Activated CD4-positive, alpha-beta memory T cell treated with anti-CD3 and anti-CD28 coated beads, Interleukin-2, amount 10 ng/mL, durations not matched to agents 7 days and 5 days (primary cell): ENCODE measurements at regions not wholly inside any gene's neighbourhood (a gene's known extent, or its start where the extent isn't known, plus 50 kb on each side); places are given as distances from the start of the nearest gene placed in this dataset.

Source experiments
- CTCF ChIA-PET: fragments of 350-600 bp; sonication (Branson Sonifier 250); formaldehyde crosslinking; loops from one replicate; lab custom pipeline; 2021; ENCODE audit warnings: antibody characterized with exemption, inconsistent platforms; lab: Charles Lee
- POLR2A ChIA-PET: fragments of 350-600 bp; sonication (Branson Sonifier 250); formaldehyde crosslinking; loops from one replicate; lab custom pipeline; 2021; ENCODE audit warnings: antibody characterized with exemption; lab: Charles Lee
- DNase-seq: peaks from one replicate; pipeline ENCODE4 v3.0.0-alpha.2; 2020
- H3K27ac Mint-ChIP-seq: one replicate; pipeline ENCODE4 v1.8.0; 2021; ENCODE audit warnings: mild to moderate bottlenecking, mixed read lengths
- H3K27me3 Mint-ChIP-seq: one replicate; pipeline ENCODE4 v1.8.0; 2021; ENCODE audit warnings: mixed read lengths
- H3K36me3 Mint-ChIP-seq: one replicate; pipeline ENCODE4 v1.8.0; 2021; ENCODE audit warnings: low read depth, mixed read lengths
- H3K4me1 Mint-ChIP-seq: one replicate; pipeline ENCODE4 v1.8.0; 2021; ENCODE audit warnings: mixed read lengths
- H3K4me3 Mint-ChIP-seq: one replicate; pipeline ENCODE4 v1.8.0; 2021; ENCODE audit warnings: mild to moderate bottlenecking, mixed read lengths
- H3K9me3 Mint-ChIP-seq: one replicate; pipeline ENCODE4 v1.8.0; 2021; ENCODE audit warnings: mixed read lengths

- POLR2A ChIA-PET = no interaction called here
- no peak for DNase-seq
- Mint-ChIP-seq H3K4me1 (no peaks in the 10 kb centered on the region), H3K36me3 (no peaks in the 10 kb centered on the region), H3K4me3 (no peak overlapping the region), H3K27ac (no peak overlapping the region), H3K9me3 (peaks cover 6% of the 10 kb centered on the region), H3K27me3 (no peaks in the 10 kb centered on the region)
- CTCF ChIA-PET = no interaction called here
Measured at GRCh38 chr20:61050336-61050890, 201.6 kb upstream of the CDH4 start.

- no peak for DNase-seq
- Mint-ChIP-seq H3K36me3 (no peaks in the 10 kb centered on the region), H3K27ac (no peak overlapping the region), H3K9me3 (peaks cover 2% of the 10 kb centered on the region), H3K4me1 (no peaks in the 10 kb centered on the region), H3K4me3 (no peak overlapping the region), H3K27me3 (no peaks in the 10 kb centered on the region)
- ChIA-PET CTCF (no interaction called here), POLR2A (no interaction called here)
Measured at GRCh38 chr20:61052195-61052750, 199.8 kb upstream of the CDH4 start.

DNA sequence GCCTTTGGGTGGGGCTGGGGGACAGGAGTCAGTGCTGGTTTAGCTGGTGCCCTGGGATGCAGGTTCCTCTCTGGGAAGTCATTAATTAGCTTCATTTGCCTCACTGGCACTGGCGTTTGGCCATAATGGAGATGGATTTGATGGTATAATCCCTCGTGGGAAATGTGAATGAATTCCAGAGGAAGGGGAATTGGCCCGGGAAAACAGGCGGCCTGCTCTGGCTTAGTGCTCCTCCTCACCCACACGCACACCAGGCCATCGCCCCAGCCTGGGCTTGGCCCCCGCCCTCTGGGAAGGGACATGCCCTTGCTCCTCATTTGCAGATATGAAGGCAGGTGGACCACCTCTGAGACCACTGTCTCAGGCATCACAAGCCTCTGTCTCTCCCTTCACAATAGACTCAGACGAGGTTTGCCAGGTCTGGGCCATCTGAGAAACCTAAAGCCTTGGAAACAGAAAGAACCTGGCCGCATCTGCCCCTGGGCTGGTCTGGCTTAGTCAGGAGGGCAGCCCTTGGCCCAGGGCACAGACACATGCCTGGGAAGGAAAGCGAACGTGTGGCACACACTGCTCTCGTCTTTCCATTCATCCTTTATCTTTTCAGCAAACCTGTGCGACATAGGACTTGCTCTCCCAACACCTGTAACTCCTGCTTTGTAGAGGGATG lies 199.2 kb upstream of the CDH4 start:
- DNase-seq = no peak
- POLR2A ChIA-PET = no interaction called here
- H3K27me3 Mint-ChIP-seq = no peaks in the 10 kb centered on the region

GRCh38 chr20:61053487-61053886 lies 198.6 kb upstream of the CDH4 start:
- no peak for DNase-seq
- no peaks in the 10 kb centered on the region for H3K27me3 Mint-ChIP-seq
- H3K4me3 Mint-ChIP-seq = no peak overlapping the region
- no peaks in the 10 kb centered on the region for H3K36me3 Mint-ChIP-seq
- POLR2A ChIA-PET = no interaction called here
- no peak overlapping the region for H3K27ac Mint-ChIP-seq
- no peaks in the 10 kb centered on the region for H3K4me1 Mint-ChIP-seq
- CTCF ChIA-PET = no interaction called here
- peaks cover 2% of the 10 kb centered on the region for H3K9me3 Mint-ChIP-seq

More for the DNA sequence above, 199.2 kb upstream of the CDH4 start:
- CTCF ChIA-PET = no interaction called here
- Mint-ChIP-seq H3K4me3 (no peak overlapping the region), H3K4me1 (no peaks in the 10 kb centered on the region), H3K9me3 (peaks cover 2% of the 10 kb centered on the region), H3K36me3 (no peaks in the 10 kb centered on the region), H3K27ac (no peak overlapping the region)

- Mint-ChIP-seq H3K9me3 (no peaks in the 10 kb centered on the region), H3K36me3 (no peaks in the 10 kb centered on the region), H3K27ac (no peak overlapping the region), H3K4me3 (no peak overlapping the region), H3K27me3 (no peaks in the 10 kb centered on the region), H3K4me1 (no peaks in the 10 kb centered on the region)
- DNase-seq = no peak
- CTCF ChIA-PET = no interaction called here
- POLR2A ChIA-PET = no interaction called here
Measured at GRCh38 chr20:61053889-61054288, 198.2 kb upstream of the CDH4 start.

DNA sequence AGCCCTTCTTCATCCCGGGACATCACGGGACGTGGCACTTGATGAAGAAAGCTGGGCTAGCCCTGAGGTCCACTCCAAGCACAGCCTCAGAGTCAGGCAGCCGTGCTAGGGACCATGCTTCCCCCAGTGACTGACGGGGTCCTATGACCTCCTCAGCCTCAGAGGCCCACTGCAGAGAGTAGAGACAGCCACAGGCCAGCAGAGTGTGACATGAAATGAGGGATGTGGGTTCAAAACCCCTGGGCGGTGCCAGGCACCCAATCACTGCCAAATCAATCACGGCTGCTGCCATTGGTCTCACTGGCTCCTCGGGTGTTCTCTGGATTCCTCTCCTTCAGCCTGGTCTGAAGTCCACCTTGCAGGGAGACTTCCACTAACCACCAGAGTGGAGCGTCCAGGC lies 197.7 kb upstream of the CDH4 start:
- no peak for DNase-seq
- Mint-ChIP-seq H3K9me3 (no peaks in the 10 kb centered on the region), H3K4me3 (no peak overlapping the region), H3K27ac (no peak overlapping the region), H3K36me3 (no peaks in the 10 kb centered on the region), H3K4me1 (no peaks in the 10 kb centered on the region), H3K27me3 (no peaks in the 10 kb centered on the region)
- POLR2A ChIA-PET = no interaction called here
- CTCF ChIA-PET = no interaction called here

DNA sequence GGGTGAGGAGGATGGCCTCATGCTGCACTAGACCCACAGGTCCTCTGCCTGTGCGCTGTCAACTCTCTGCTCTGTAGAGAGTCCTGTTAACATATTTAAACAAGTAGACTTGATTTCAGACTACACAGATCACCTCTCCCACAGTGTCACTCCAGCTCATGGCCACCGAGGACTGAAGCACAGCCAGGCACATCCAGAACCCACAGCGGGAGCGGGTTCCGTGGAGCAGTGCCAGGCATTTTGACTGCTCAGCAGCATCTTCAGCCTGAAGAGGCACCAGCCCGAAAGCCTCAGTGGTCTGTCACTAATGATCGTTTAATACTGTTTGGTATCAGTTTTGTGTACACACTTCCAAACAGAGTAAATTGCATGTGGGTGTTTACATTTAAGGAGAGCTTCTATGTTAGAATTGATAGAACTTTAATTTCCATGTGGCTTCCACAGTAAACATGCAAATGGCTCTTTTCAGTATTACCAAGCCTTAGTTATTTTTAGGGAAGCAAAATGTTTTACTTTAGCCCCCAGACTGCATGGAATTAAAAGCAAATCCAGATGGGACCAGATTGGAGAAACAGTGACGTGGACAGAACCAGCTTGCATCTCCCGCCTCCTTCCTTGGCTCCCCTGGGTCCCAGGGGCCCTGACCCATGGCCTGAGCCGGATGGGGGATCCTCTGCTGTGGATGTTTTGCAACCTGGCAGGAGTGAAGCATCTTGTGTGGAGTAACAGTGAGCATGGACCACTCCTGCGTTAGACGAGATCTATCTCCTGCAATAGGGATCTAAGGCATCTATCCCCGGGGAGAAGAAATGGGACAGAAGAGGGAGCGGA lies 196.7 kb upstream of the CDH4 start:
- ChIA-PET CTCF (no interaction called here), POLR2A (no interaction called here)
- H3K36me3 Mint-ChIP-seq = no peaks in the 10 kb centered on the region
- H3K4me3 Mint-ChIP-seq = no peak overlapping the region
- no peak overlapping the region for H3K27ac Mint-ChIP-seq
- no peaks in the 10 kb centered on the region for H3K9me3 Mint-ChIP-seq
- DNase-seq = no peak
- no peaks in the 10 kb centered on the region for H3K27me3 Mint-ChIP-seq
- H3K4me1 Mint-ChIP-seq = no peaks in the 10 kb centered on the region

DNA sequence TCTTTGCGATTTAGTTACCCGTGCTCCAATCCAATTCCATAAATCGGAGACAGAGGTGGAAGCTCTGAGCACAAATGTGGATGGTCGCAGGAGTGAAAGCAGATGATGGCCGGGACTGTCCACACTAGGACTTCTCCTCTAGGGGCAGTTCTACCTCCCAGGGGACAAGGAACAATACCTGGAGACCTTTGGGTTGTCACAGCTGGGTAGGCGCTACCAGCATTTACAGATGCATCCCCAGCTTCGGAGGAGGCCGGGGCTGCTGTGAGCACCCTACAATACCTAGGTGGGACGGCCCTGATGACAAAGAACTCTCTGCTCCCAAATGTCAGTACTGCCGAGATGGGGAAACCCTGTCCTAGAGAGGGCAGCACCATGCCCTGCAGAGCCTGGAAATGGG lies 195.9 kb upstream of the CDH4 start:
- no peaks in the 10 kb centered on the region for H3K36me3 Mint-ChIP-seq
- ChIA-PET POLR2A (no interaction called here), CTCF (no interaction called here)
- no peak for DNase-seq
- H3K9me3 Mint-ChIP-seq = no peaks in the 10 kb centered on the region
- no peak overlapping the region for H3K4me3 Mint-ChIP-seq
- H3K27me3 Mint-ChIP-seq = no peaks in the 10 kb centered on the region
- H3K27ac Mint-ChIP-seq = no peak overlapping the region
- no peaks in the 10 kb centered on the region for H3K4me1 Mint-ChIP-seq

DNA sequence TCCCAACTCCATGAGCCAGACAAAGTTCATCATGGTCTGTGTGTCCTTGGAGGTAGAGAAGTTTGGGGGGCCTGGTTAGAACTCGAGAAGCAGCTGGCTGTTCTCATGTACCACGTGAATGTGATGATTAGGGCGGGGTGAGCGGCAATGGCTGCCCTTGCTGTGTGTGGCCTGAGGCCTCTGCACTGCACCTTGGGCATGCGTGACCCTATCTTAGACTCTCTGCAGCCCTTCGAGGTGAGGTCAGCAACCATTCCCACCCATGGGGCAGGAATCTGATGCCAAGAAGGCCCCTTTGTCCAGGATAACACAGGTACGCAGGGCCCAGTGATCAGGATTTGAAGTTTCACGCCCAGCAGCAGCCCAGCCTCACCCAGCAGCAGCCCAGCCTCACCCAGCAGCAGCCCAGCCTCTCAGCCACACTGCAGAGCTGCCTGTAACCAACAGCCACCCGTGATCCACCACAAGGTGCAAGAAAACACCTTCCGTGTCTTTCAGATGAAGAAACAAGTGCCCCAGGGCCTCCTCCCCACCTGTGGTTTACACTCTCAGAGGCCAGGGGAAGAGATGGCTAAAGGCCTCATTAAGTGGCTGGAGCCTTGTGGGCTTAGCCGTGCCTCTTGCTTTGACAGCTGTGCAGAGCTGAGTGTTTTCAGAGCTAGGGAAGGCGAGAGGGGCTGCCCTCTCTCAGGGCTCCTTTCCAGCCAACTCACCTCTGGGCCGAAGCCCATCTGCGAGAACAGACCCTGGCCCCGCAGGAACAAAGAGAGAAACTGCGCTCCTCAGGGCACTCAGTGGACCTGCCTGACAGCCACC lies 195.2 kb upstream of the CDH4 start:
- H3K27ac Mint-ChIP-seq = no peak overlapping the region
- CTCF ChIA-PET = no interaction called here
- H3K9me3 Mint-ChIP-seq = no peaks in the 10 kb centered on the region
- no peak for DNase-seq
- POLR2A ChIA-PET = no interaction called here
- H3K4me1 Mint-ChIP-seq = no peaks in the 10 kb centered on the region
- no peaks in the 10 kb centered on the region for H3K36me3 Mint-ChIP-seq
- H3K27me3 Mint-ChIP-seq = no peaks in the 10 kb centered on the region
- no peak overlapping the region for H3K4me3 Mint-ChIP-seq

DNA sequence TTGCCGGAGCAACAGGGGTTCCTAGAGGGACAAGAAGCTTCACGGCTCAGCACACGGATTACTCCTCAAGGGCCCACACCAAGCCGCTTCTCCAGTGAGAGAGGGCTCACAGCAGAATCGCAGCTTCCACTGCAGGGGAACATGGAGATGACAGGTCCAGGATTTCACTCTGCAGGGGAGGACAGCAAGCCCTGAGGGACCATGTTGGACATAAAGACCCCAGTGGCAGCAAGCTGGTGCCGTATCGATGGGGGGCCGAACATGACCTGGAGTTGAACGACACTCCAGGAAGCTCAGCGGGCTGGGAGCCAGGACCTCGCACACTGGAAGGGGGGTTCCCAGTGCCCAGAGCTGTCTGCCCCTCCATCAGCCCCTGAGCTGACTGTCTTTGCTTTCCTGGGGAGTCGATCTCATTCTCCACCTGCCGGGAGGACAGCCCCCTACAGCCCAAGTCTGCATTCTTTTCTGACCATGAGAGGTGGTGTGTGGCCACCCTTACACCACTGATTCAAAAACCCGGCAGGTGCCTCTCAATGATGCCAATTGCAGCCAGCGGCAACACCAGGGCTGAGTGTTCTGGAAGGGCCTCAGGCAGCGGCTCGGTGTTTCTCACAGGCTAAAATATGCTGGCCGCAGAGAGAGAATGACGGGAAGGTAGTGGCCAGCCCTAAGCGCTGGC lies 194.5 kb upstream of the CDH4 start:
- DNase-seq = no peak
- POLR2A ChIA-PET = no interaction called here
- Mint-ChIP-seq H3K9me3 (no peaks in the 10 kb centered on the region), H3K27ac (no peak overlapping the region), H3K36me3 (no peaks in the 10 kb centered on the region), H3K27me3 (no peaks in the 10 kb centered on the region), H3K4me3 (no peak overlapping the region), H3K4me1 (no peaks in the 10 kb centered on the region)
- CTCF ChIA-PET = interaction anchor here (0.6 kb wide), 1 partner anchor 1476 kb away, joined by 4 read pairs; no protein-coding TSS in a partner anchor

DNA sequence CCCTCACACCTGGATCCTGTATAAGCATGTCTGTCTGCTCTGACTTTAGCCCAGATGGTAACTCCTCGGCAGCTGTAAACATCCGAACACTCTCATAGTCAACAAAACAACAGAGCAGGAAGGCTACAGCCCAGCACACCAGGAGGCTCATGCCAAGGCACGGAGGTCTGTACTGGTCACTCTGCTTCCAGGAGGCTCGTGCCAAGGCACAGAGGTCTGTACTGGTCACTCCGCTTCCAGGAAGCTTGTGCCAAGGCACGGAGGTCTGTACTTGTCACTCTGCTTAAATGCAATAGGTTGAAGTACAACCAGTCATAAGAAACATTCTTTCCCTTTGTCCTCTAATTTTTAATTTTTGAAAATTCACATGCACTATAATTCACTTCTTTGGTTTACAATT lies 190.1 kb upstream of the CDH4 start:
- no peaks in the 10 kb centered on the region for H3K27me3 Mint-ChIP-seq
- POLR2A ChIA-PET = no interaction called here
- no peak overlapping the region for H3K27ac Mint-ChIP-seq
- no peaks in the 10 kb centered on the region for H3K36me3 Mint-ChIP-seq
- DNase-seq = no peak
- CTCF ChIA-PET = no interaction called here
- no peak overlapping the region for H3K4me3 Mint-ChIP-seq
- no peaks in the 10 kb centered on the region for H3K4me1 Mint-ChIP-seq
- H3K9me3 Mint-ChIP-seq = no peaks in the 10 kb centered on the region

DNA sequence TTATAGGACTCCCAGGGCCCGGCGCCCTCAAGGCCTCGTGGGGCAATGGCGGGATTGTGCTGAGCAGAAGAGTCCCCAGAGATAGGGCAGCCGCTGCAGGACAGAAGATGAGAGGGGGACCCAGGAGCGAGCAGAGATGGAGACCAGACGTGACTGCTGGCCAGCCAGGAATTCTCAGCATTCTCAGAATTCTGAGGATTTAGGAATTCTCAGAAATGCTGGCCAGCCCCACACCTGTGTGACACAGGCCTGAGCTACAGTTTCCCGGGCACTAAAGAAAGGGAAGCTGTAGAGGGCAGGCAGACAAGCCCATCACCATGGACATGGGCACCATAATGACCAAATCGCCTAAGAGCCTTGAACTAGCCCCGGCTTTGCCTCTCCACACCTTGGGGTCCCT lies 186.2 kb upstream of the CDH4 start:
- no peak for DNase-seq
- no peaks in the 10 kb centered on the region for H3K4me1 Mint-ChIP-seq
- H3K27me3 Mint-ChIP-seq = no peaks in the 10 kb centered on the region
- ChIA-PET POLR2A (interaction anchor here (0.6 kb wide), 1 partner anchor 479 kb away, joined by 3 read pairs; no protein-coding TSS in a partner anchor), CTCF (interaction anchor here (0.6 kb wide), 1 partner anchor 960 kb away, joined by 4 read pairs; no protein-coding TSS in a partner anchor)
- H3K27ac Mint-ChIP-seq = no peak overlapping the region
- H3K4me3 Mint-ChIP-seq = no peak overlapping the region
- no peaks in the 10 kb centered on the region for H3K36me3 Mint-ChIP-seq
- no peaks in the 10 kb centered on the region for H3K9me3 Mint-ChIP-seq
